ENCODE measurements at regions not wholly inside any gene's neighbourhood (a gene's known extent, or its start where the extent isn't known, plus 50 kb on each side); places are given as distances from the start of the nearest gene placed in this dataset.

- Histone ChIP-seq H3K79me2 (ENCODE audit: insufficient read depth, low read length) (no peaks in the 10 kb centered on the region), H3K9me2 (ENCODE audit: insufficient read depth) (no peaks in the 10 kb centered on the region), H3K27ac (ENCODE audit: low read depth, low read length) (no peak overlapping the region), H3K4me3 (replicated peaks in 1 of 2; ENCODE audit: low read depth in 1 of 2, low read length in 2 of 2) (no peak overlapping the region), H2AFZ (ENCODE audit: low read depth, low read length, poor library complexity, severe bottlenecking) (no peak overlapping the region), H3K27me3 (ENCODE audit: insufficient read depth, low read length) (no peaks in the 10 kb centered on the region), H3K9ac (ENCODE audit: low read length) (no peak overlapping the region), H3K4me2 (ENCODE audit: low read length) (no peak overlapping the region), H4K20me1 (ENCODE audit: insufficient read depth) (no peaks in the 10 kb centered on the region), H3K9me3 (ENCODE audit: control insufficient read depth in 1 of 2, insufficient read depth in 1 of 2, low read depth in 1 of 2, low read length in 2 of 2) (no peaks in the 10 kb centered on the region), H3K36me3 (ENCODE audit: control insufficient read depth in 1 of 2, insufficient read depth in 2 of 2, low read length in 2 of 2) (no peaks in the 10 kb centered on the region), H3K4me1 (ENCODE audit: control insufficient read depth in 1 of 2, insufficient read depth in 2 of 2, low read length in 2 of 2) (no peaks in the 10 kb centered on the region)
- ATAC-seq = no peak
- no peak for DNase-seq (ENCODE audit: low read depth, low spot score)
- CTCF ChIA-PET = no interaction called here
- TF ChIP-seq ZFX (IDR thresholded peaks at IDR 0.05) = no peak
- intact Hi-C loops (cut with micrococcal nuclease) = no loop called here
- RAD21 ChIA-PET (ENCODE audit: low non-redundant PET in 1 of 2, low total read pairs in 2 of 2, uncharacterized antibody in 2 of 2, unreplicated experiment in 2 of 2) = no interaction called here
- POLR2A ChIA-PET = no interaction called here
- no TSS peak for BruUV-seq (replicated peaks)
Measured at GRCh38 chr2:104769096-104769495, 84.8 kb upstream of the POU3F3 start.

- no peak overlapping the region for H3K4me3 ChIP-seq (replicated peaks in 1 of 2; ENCODE audit: low read depth in 1 of 2, low read length in 2 of 2)
- H3K27me3 ChIP-seq (ENCODE audit: insufficient read depth, low read length) = no peaks in the 10 kb centered on the region
- H3K4me1 ChIP-seq (ENCODE audit: control insufficient read depth in 1 of 2, insufficient read depth in 2 of 2, low read length in 2 of 2) = no peaks in the 10 kb centered on the region
- POLR2A ChIA-PET = no interaction called here
- DNase-seq (ENCODE audit: low read depth, low spot score) (no peak), ATAC-seq (no peak)
- BruUV-seq (replicated peaks) = no TSS peak
- intact Hi-C loops (cut with micrococcal nuclease) = no loop called here
- H3K79me2 ChIP-seq (ENCODE audit: insufficient read depth, low read length) = no peaks in the 10 kb centered on the region
- TF ChIP-seq POLR2AphosphoS5 (IDR thresholded peaks at IDR 0.05; ENCODE audit: low read depth, low read length) = no peak
- no peak for TF ChIP-seq CTCF (IDR thresholded peaks at IDR 0.05 in 2 of 3, conservative IDR thresholded peaks at IDR 0.05 in 1 of 3; ENCODE audit: borderline replicate concordance in 1 of 3, insufficient read depth in 1 of 3, low read depth in 2 of 3, low read length in 2 of 3)
- no peak for TF ChIP-seq SRF (IDR thresholded peaks at IDR 0.05; ENCODE audit: low read depth)
- no peak for TF ChIP-seq POLR2A (IDR thresholded peaks at IDR 0.05; ENCODE audit: borderline replicate concordance, extremely low read depth, insufficient read depth, insufficient read length)
- TF ChIP-seq ZFX (IDR thresholded peaks at IDR 0.05) = no peak
- no peak overlapping the region for H2AFZ ChIP-seq (ENCODE audit: low read depth, low read length, poor library complexity, severe bottlenecking)
- no peaks in the 10 kb centered on the region for H3K9me2 ChIP-seq (ENCODE audit: insufficient read depth)
- no peaks in the 10 kb centered on the region for H3K36me3 ChIP-seq (ENCODE audit: control insufficient read depth in 1 of 2, insufficient read depth in 2 of 2, low read length in 2 of 2)
- CTCF ChIA-PET = no interaction called here
- no peak overlapping the region for H3K27ac ChIP-seq (ENCODE audit: low read depth, low read length)
- RAD21 ChIA-PET (ENCODE audit: low non-redundant PET in 1 of 2, low total read pairs in 2 of 2, uncharacterized antibody in 2 of 2, unreplicated experiment in 2 of 2) = no interaction called here
- no peak overlapping the region for H3K9ac ChIP-seq (ENCODE audit: low read length)
- H4K20me1 ChIP-seq (ENCODE audit: insufficient read depth) = no peaks in the 10 kb centered on the region
- H3K9me3 ChIP-seq (ENCODE audit: control insufficient read depth in 1 of 2, insufficient read depth in 1 of 2, low read depth in 1 of 2, low read length in 2 of 2) = no peaks in the 10 kb centered on the region
- H3K4me2 ChIP-seq (ENCODE audit: low read length) = no peak overlapping the region
Measured at GRCh38 chr2:104772996-104773395, 80.9 kb upstream of the POU3F3 start.
